Head of caudate nucleus (tissue), 42 donors: ENCODE measurements at regions not wholly inside any gene's neighbourhood (a gene's known extent, or its start where the extent isn't known, plus 50 kb on each side); places are given as distances from the start of the nearest gene placed in this dataset.
"Not testable (repeated sequence)": the region's sequence is repeated elsewhere in the genome, so short reads cannot be mapped to it uniquely, and the experiment has no call there.

Source experiments
- DNase-seq, 42 donors: peaks; one replicate each; pipeline versions ENCODE4 v3.0.0 to v3.0.0-alpha.2; 2020 to 2021; ENCODE audit warnings: mixed read lengths in 7 of 42
- intact Hi-C: fragments of 100-400 bp; cut with DNase I; formaldehyde crosslinking; loops from one replicate; pipeline ENCODE4 v1.15.0; 2022

DNA sequence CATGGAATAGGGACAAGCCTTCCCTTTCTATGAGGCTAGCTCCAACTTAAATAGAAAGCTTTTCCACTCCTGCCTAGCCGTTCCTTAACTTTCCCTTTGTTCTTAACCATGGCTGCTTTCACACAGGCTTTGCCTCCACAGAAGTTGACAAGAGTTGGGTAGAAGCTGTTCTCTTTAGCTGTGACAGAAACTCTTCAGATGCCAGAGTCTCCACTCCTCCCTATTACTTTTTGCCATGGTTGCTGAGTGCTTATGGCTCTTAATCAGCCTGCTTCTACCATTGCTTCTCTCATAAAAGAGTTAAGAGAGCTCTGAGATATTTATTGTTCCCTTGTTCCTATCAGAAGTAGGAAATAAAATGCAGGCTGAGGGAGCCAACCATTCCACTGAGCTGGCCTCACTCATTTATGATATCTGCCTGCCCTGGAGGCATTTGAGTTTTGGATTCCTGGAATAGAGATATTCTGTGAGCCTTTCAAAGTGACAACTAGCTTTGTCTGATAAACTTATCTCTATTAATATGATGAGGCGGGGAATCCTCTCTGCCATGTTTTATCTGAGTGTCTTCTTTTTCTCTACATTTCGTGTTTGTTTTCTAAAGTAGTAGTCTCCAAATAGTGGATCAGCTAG lies 162.6 kb downstream of the DMAC1 start:
- no peak for DNase-seq
- intact Hi-C loops, result no loop called here

DNA sequence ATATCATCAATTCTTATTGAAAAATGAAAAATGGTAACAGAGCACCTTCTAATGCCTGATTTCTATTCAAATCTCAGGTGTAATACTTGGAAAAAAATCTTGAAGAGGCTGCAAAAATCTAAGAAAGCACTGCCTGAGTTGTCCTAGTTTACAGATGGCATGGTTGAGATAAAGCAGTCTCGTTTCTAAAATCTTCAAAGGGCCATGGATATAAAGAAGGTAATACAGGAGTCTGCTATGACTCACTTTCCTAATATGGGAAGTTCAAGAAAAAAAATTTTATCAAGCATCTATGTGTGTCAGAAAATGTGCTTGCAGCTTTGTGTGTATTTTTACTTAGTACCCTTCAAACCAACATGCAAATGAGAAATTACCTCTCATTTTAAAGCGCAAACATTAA lies 163.3 kb downstream of the DMAC1 start:
- intact Hi-C loops, result no loop called here
- DNase-seq, result no peak

- DNase-seq, result not testable (repeated sequence)
These were observed 173.0 kb downstream of the DMAC1 start for GRCh38 chr9:7626571-7627029.

GRCh38 chr9:7622481-7622880 lies 177.1 kb downstream of the DMAC1 start:
- intact Hi-C loops, result no loop called here
- peak in 16 of 42 donors; percentile 1 to 66 (median 18) for DNase-seq

More at GRCh38 chr9:7626571-7627029, 173.0 kb downstream of the DMAC1 start:
- intact Hi-C loops, result not testable (repeated sequence)

DNA sequence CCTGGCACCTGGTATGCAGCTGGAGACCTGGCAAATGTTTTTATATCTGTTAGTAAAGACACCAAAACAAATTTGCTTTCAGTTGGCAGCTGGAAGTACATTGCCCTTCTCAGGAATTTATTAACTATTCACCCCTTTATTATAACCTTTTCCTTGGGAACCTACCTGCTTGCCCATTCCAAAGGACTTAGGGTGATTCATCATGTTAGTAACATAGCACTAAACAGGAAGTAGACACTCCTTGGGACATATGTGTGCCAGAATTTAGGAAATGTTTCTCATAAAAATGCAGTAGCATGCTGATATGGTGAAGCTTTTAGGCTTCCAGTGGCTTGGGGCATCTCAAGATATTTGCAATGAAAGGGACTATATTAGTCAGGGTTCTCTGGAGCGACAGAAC lies 184.2 kb downstream of the DMAC1 start:
- DNase-seq, result no peak
- intact Hi-C loops, result no loop called here

DNA sequence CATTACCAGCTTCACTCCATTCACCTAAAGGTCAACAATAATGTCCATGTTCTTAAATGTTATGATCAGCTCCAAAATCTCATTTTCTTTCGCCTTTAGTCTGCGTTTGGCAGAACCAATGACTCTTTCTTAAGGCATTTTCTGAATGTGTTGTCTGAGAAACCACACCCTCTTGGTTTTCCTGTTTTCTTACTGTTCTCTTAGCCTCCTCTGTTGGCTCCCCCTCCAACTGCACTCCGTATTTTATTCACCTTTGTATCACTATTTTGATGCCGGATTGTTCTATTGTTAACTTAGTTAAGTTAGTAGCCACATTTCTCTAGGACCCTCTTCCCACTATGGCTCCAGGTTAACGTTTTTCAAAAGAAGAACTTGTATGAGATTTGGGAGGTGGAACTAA lies 185.6 kb downstream of the DMAC1 start:
- DNase-seq, result no peak
- intact Hi-C loops, result no loop called here

DNA sequence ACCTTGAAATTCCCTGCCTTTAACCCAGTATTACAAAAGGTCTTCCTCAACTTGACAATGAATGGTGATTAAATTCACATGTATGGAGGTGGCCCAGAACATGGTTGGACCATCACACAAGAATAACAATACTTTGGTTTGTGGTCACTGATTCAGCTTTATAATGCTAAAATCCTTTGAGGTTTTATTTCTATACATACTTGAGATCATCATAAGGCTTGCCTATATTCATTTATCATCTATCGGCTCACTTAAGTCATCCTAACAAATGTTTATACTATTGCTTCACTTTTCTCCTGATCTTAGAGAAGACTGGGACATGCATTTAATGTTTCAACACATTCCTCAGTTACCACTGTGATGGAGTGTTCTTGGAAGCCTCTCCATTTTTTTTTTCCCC lies 191.3 kb downstream of the DMAC1 start:
- intact Hi-C loops, result no loop called here
- DNase-seq, result no peak

DNA sequence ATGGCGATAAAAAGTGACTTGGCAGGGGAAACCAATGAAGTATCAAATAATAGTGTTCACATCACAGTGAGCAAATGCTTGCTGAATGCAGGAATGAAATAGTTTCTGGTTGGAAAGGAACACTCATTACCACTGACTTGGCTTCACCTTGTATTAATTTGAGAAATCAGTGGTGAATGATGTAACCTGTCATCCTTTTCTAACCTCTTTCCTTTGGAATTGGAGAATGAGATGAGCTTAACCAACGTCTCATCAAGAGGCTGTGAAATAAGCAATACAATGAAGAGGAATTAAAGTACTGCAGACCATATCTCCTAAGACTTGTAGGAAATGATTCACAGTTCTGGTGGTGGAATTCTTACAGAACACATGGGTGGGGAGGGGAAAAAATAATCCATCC lies 192.2 kb downstream of the DMAC1 start:
- intact Hi-C loops, result no loop called here

DNA sequence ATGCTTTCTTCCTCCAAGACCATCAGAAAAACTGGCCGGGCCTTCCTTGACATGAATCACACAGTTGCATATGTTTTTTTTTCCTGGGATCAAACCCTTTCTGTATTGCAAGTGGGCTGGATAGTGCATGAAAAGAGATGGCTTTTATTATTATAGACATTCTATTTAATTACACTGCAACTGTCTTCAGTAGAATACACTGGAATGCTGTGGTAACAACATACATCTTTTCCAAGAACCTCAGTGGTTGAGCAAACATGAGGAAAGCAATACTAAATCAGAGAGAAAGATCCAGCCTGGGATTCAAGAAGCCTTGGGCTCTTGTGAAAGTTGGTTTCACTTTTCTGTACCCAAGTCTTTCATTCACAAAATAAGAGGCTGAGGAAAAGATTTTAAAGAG lies 193.0 kb downstream of the DMAC1 start:
- no peak for DNase-seq
- intact Hi-C loops, result no loop called here

More for the DNA sequence above, 192.2 kb downstream of the DMAC1 start:
- no peak for DNase-seq

GRCh38 chr9:7601739-7602138 lies 197.8 kb downstream of the DMAC1 start:
- intact Hi-C loops, result no loop called here
- DNase-seq, result no peak

DNA sequence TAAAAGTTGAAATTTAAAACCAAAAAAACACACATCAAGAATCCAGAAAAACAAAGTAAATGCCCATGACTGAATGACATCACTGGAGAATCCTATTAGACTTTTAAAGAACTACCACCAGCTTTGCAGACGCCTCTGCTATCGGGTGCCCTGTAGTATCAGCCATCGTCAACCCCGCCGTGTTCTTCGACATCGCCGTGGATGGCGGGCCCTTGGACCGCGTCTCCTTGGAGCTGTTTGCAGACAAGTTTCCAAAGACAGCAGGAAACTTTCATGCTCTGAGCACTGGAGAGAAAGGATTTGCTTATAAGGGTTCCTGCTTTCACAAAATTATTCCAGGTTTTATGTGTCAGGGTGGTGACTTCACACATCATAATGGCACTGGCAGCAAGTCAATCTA lies 201.9 kb downstream of the DMAC1 start:
- intact Hi-C loops, result no loop called here
- DNase-seq, result no peak

- DNase-seq, result peak in 2 of 42 donors; percentile 7 to 10
- intact Hi-C loops, result no loop called here
These were observed 207.0 kb downstream of the DMAC1 start for GRCh38 chr9:7592321-7593316.

GRCh38 chr9:7591501-7591900 lies 208.1 kb downstream of the DMAC1 start:
- intact Hi-C loops, result no loop called here
- no peak for DNase-seq

DNA sequence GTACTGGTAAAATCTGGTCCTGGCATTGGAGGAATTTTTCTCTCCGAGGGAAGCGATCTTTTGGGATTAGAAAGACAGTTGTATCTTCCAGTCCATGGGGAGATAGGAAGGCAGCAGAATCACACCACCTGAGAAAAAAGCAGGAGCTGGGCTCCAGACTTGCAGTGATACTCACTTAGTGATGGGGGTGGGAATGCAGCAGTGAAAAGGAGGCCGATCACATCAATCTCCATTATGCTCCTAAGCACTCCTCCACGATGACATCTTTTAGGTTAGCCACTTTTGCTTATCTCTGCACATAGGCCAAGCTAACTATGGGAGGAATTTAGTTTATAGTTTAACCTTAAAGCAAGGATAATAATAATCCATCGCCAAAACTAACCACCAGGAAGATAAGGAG lies 219.0 kb downstream of the DMAC1 start:
- intact Hi-C loops, result no loop called here
- no peak for DNase-seq

- intact Hi-C loops, result no loop called here
- DNase-seq, result no peak
These were observed 220.2 kb downstream of the DMAC1 start for GRCh38 chr9:7579351-7579750.

DNA sequence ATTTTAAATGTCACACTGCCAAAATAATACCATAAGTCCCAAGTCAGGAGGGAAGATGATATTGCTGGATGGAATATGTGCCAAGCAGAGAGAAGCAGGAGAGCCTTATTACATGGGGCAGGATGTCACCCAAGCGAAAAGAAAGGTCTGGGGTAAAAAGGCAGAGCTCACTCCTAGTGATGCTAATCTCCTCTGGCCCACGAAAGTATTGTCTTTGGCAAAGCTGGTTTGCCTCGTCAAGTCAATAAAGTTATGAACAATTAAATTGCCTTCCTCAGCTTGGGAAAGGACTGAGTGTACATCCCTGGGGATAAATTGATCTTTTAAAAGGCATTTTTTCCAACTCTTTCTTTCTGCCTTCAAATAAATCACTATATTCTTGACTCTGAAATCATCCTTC lies 220.6 kb downstream of the DMAC1 start:
- no peak for DNase-seq
- intact Hi-C loops, result no loop called here

- intact Hi-C loops, result no loop called here
- peak in 36 of 42 donors; percentile 14 to 86 (median 55) for DNase-seq
These were observed 229.4 kb downstream of the DMAC1 start for GRCh38 chr9:7570107-7570720.

DNA sequence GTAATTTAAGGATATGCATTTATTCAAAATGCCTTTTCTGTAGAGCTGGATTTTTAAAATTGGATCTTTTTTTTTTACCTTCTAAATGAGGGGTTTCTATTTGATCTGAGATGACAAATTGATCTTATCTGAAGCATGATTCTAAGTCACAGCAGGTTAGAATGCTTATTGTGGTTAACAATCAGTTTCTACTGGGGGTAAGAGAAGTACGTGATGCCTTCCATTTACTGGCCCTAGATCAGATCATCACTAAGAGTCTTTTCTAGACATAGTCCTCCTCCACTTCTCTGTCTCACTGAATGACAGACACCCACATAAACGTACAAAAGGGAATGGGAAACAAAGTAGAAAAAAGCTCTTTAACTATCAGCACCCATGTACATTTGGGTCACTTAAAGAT lies 231.9 kb downstream of the DMAC1 start:
- intact Hi-C loops, result no loop called here
- peak in 1 of 42 donors; percentile 9 for DNase-seq

- DNase-seq, result no peak
These were observed 238.0 kb downstream of the DMAC1 start for GRCh38 chr9:7561527-7562080.

More at GRCh38 chr9:7561527-7562080, 238.0 kb downstream of the DMAC1 start:
- intact Hi-C loops, result no loop called here
